ENCODE measurements at regions not wholly inside any gene's neighbourhood (a gene's known extent, or its start where the extent isn't known, plus 50 kb on each side); places are given as distances from the start of the nearest gene placed in this dataset.

- Mint-ChIP-seq H3K27ac (ENCODE audit: low read depth) (no peak overlapping the region), H3K9me3 (peaks cover 11% of the 10 kb centered on the region), H3K4me1 (peaks cover 6% of the 10 kb centered on the region), H3K4me3 (no peak overlapping the region), H3K36me3 (ENCODE audit: insufficient read depth) (peaks cover 3% of the 10 kb centered on the region), H3K27me3 (no peaks in the 10 kb centered on the region)
- ATAC-seq (replicated peaks; ENCODE audit: extremely low read depth, poor library complexity, severe bottlenecking), result no peak
- no peak for DNase-seq (ENCODE audit: low spot score in 2 of 2)
Measured at GRCh38 chr12:31880340-31880739, 78.9 kb upstream of the RESF1 start.

- H3K4me1 Mint-ChIP-seq, result peaks cover 20% of the 10 kb centered on the region
Measured at GRCh38 chr12:31877884-31878283, 81.3 kb upstream of the RESF1 start.

GRCh38 chr12:31876568-31877424 lies 82.4 kb upstream of the RESF1 start:
- Mint-ChIP-seq H3K4me1 (peaks cover 20% of the 10 kb centered on the region), H3K4me3 (no peak overlapping the region), H3K36me3 (ENCODE audit: insufficient read depth) (peaks cover 5% of the 10 kb centered on the region), H3K9me3 (no peaks in the 10 kb centered on the region), H3K27me3 (no peaks in the 10 kb centered on the region), H3K27ac (ENCODE audit: low read depth) (peak overlapping the region; percentile 97)
- DNase-seq (ENCODE audit: low spot score in 2 of 2) (no peak), ATAC-seq (replicated peaks; ENCODE audit: extremely low read depth, poor library complexity, severe bottlenecking) (no peak)

More at GRCh38 chr12:31877884-31878283, 81.3 kb upstream of the RESF1 start:
- H3K27me3 Mint-ChIP-seq, result no peaks in the 10 kb centered on the region
- H3K36me3 Mint-ChIP-seq (ENCODE audit: insufficient read depth), result peaks cover 5% of the 10 kb centered on the region
- H3K27ac Mint-ChIP-seq (ENCODE audit: low read depth), result no peak overlapping the region
- H3K9me3 Mint-ChIP-seq, result no peaks in the 10 kb centered on the region
- H3K4me3 Mint-ChIP-seq, result no peak overlapping the region
- ATAC-seq (replicated peaks; ENCODE audit: extremely low read depth, poor library complexity, severe bottlenecking) (no peak), DNase-seq (ENCODE audit: low spot score in 2 of 2) (no peak)

- H3K4me1 Mint-ChIP-seq, result peaks cover 20% of the 10 kb centered on the region
- no peak overlapping the region for H3K4me3 Mint-ChIP-seq
- no peaks in the 10 kb centered on the region for H3K9me3 Mint-ChIP-seq
- H3K27me3 Mint-ChIP-seq, result no peaks in the 10 kb centered on the region
- ATAC-seq (replicated peaks; ENCODE audit: extremely low read depth, poor library complexity, severe bottlenecking) (no peak), DNase-seq (ENCODE audit: low spot score in 2 of 2) (no peak)
- peaks cover 5% of the 10 kb centered on the region for H3K36me3 Mint-ChIP-seq (ENCODE audit: insufficient read depth)
- peak overlapping the region; percentile 97 for H3K27ac Mint-ChIP-seq (ENCODE audit: low read depth)
Measured at GRCh38 chr12:31875609-31875964, 83.6 kb upstream of the RESF1 start.

GRCh38 chr12:31874961-31875608 lies 84.1 kb upstream of the RESF1 start:
- H3K4me3 Mint-ChIP-seq, result peak overlapping the region; percentile 2
- DNase-seq (ENCODE audit: low spot score in 2 of 2), result peak in 1 of 2 donors; percentile 62

GRCh38 chr12:31872831-31873604 lies 86.2 kb upstream of the RESF1 start:
- Mint-ChIP-seq H3K4me3 (no peak overlapping the region), H3K27me3 (no peaks in the 10 kb centered on the region), H3K9me3 (no peaks in the 10 kb centered on the region), H3K27ac (ENCODE audit: low read depth) (no peak overlapping the region), H3K36me3 (ENCODE audit: insufficient read depth) (peaks cover 5% of the 10 kb centered on the region), H3K4me1 (peaks cover 20% of the 10 kb centered on the region)
- ATAC-seq (replicated peaks; ENCODE audit: extremely low read depth, poor library complexity, severe bottlenecking), result no peak
- DNase-seq (ENCODE audit: low spot score in 2 of 2), result no peak

More at GRCh38 chr12:31874961-31875608, 84.1 kb upstream of the RESF1 start:
- Mint-ChIP-seq H3K27me3 (no peaks in the 10 kb centered on the region), H3K9me3 (no peaks in the 10 kb centered on the region), H3K4me1 (peaks cover 20% of the 10 kb centered on the region), H3K27ac (ENCODE audit: low read depth) (peak overlapping the region; percentile 97), H3K36me3 (ENCODE audit: insufficient read depth) (peaks cover 5% of the 10 kb centered on the region)
- peak; percentile 95 for ATAC-seq (replicated peaks; ENCODE audit: extremely low read depth, poor library complexity, severe bottlenecking)

GRCh38 chr12:31869972-31870371 lies 89.2 kb upstream of the RESF1 start:
- no peaks in the 10 kb centered on the region for H3K9me3 Mint-ChIP-seq
- no peak for ATAC-seq (replicated peaks; ENCODE audit: extremely low read depth, poor library complexity, severe bottlenecking)
- peaks cover 2% of the 10 kb centered on the region for H3K36me3 Mint-ChIP-seq (ENCODE audit: insufficient read depth)
- DNase-seq (ENCODE audit: low spot score in 2 of 2), result no peak
- H3K4me1 Mint-ChIP-seq, result peaks cover 11% of the 10 kb centered on the region
- H3K27ac Mint-ChIP-seq (ENCODE audit: low read depth), result no peak overlapping the region
- H3K27me3 Mint-ChIP-seq, result no peaks in the 10 kb centered on the region
- H3K4me3 Mint-ChIP-seq, result no peak overlapping the region

GRCh38 chr12:31868965-31869364 lies 90.2 kb upstream of the RESF1 start:
- ATAC-seq (replicated peaks; ENCODE audit: extremely low read depth, poor library complexity, severe bottlenecking) (no peak), DNase-seq (ENCODE audit: low spot score in 2 of 2) (no peak)
- Mint-ChIP-seq H3K36me3 (ENCODE audit: insufficient read depth) (peaks cover 2% of the 10 kb centered on the region), H3K9me3 (no peaks in the 10 kb centered on the region), H3K27me3 (no peaks in the 10 kb centered on the region), H3K4me3 (no peak overlapping the region), H3K27ac (ENCODE audit: low read depth) (no peak overlapping the region), H3K4me1 (peaks cover under 1% of the 10 kb centered on the region)

- H3K27me3 Mint-ChIP-seq, result no peaks in the 10 kb centered on the region
- DNase-seq (ENCODE audit: low spot score in 2 of 2) (no peak), ATAC-seq (replicated peaks; ENCODE audit: extremely low read depth, poor library complexity, severe bottlenecking) (peak; percentile 10)
- H3K27ac Mint-ChIP-seq (ENCODE audit: low read depth), result no peak overlapping the region
- no peaks in the 10 kb centered on the region for H3K9me3 Mint-ChIP-seq
- no peaks in the 10 kb centered on the region for H3K4me1 Mint-ChIP-seq
- H3K4me3 Mint-ChIP-seq, result no peak overlapping the region
- peaks cover 2% of the 10 kb centered on the region for H3K36me3 Mint-ChIP-seq (ENCODE audit: insufficient read depth)
Measured at GRCh38 chr12:31867292-31867691, 91.9 kb upstream of the RESF1 start.

GRCh38 chr12:31866523-31866922 lies 92.7 kb upstream of the RESF1 start:
- DNase-seq (ENCODE audit: low spot score in 2 of 2) (no peak), ATAC-seq (replicated peaks; ENCODE audit: extremely low read depth, poor library complexity, severe bottlenecking) (peak; percentile 92)
- no peaks in the 10 kb centered on the region for H3K4me1 Mint-ChIP-seq
- H3K36me3 Mint-ChIP-seq (ENCODE audit: insufficient read depth), result peaks cover 2% of the 10 kb centered on the region
- no peaks in the 10 kb centered on the region for H3K27me3 Mint-ChIP-seq
- H3K9me3 Mint-ChIP-seq, result no peaks in the 10 kb centered on the region
- H3K4me3 Mint-ChIP-seq, result no peak overlapping the region
- H3K27ac Mint-ChIP-seq (ENCODE audit: low read depth), result no peak overlapping the region

- ATAC-seq (replicated peaks; ENCODE audit: extremely low read depth, poor library complexity, severe bottlenecking) (no peak), DNase-seq (ENCODE audit: low spot score in 2 of 2) (no peak)
- H3K27ac Mint-ChIP-seq (ENCODE audit: low read depth), result no peak overlapping the region
- H3K4me3 Mint-ChIP-seq, result no peak overlapping the region
- H3K36me3 Mint-ChIP-seq (ENCODE audit: insufficient read depth), result peaks cover 2% of the 10 kb centered on the region
- H3K27me3 Mint-ChIP-seq, result no peaks in the 10 kb centered on the region
- H3K4me1 Mint-ChIP-seq, result no peaks in the 10 kb centered on the region
- no peaks in the 10 kb centered on the region for H3K9me3 Mint-ChIP-seq
Measured at GRCh38 chr12:31865023-31865422, 94.2 kb upstream of the RESF1 start.

GRCh38 chr12:31861360-31861759 lies 97.9 kb upstream of the RESF1 start:
- H3K4me1 Mint-ChIP-seq, result no peaks in the 10 kb centered on the region
- H3K4me3 Mint-ChIP-seq, result no peak overlapping the region
- DNase-seq (ENCODE audit: low spot score in 2 of 2), result no peak
- H3K27me3 Mint-ChIP-seq, result no peaks in the 10 kb centered on the region
- no peak overlapping the region for H3K27ac Mint-ChIP-seq (ENCODE audit: low read depth)
- no peak for ATAC-seq (replicated peaks; ENCODE audit: extremely low read depth, poor library complexity, severe bottlenecking)
- peaks cover 2% of the 10 kb centered on the region for H3K36me3 Mint-ChIP-seq (ENCODE audit: insufficient read depth)
- H3K9me3 Mint-ChIP-seq, result no peaks in the 10 kb centered on the region

Measured in central memory CD8-positive, alpha-beta T cell (primary cell).